Upper lobe of right lung (tissue), 1 donor: ENCODE measurements at regions not wholly inside any gene's neighbourhood (a gene's known extent, or its start where the extent isn't known, plus 50 kb on each side); places are given as distances from the start of the nearest gene placed in this dataset.

Experiments
- ATAC-seq: fragments of 200-7000 bp; cut with Tn5 transposase; one replicate; pipeline ENCODE4 v1.9.1; 2020; ENCODE audit warnings: mild to moderate bottlenecking, moderate library complexity
- DNase-seq: peaks from one replicate; pipeline ENCODE4 v3.0.0-alpha.2; 2020
- H3K27ac ChIP-seq: fragments of 200-600 bp; one replicate; pipeline ENCODE4 v1.8.0; 2022
- H3K27me3 ChIP-seq: fragments of 200-600 bp; one replicate; pipeline ENCODE4 v1.8.0; 2022; ENCODE audit warnings: mild to moderate bottlenecking
- H3K36me3 ChIP-seq: fragments of 200-600 bp; one replicate; pipeline ENCODE4 v1.8.0; 2022
- H3K4me1 ChIP-seq: fragments of 200-600 bp; one replicate; pipeline ENCODE4 v1.8.0; 2022
- H3K4me3 ChIP-seq: fragments of 200-600 bp; one replicate; pipeline ENCODE4 v1.8.0; 2022; ENCODE audit warnings: mild to moderate bottlenecking
- H3K9me3 ChIP-seq: fragments of 200-600 bp; one replicate; pipeline ENCODE4 v1.8.0; 2022
- CTCF ChIP-seq: fragments of 200-600 bp; IDR thresholded peaks from one replicate; pipeline ENCODE4 v1.8.0; 2022; ENCODE audit warnings: antibody characterized with exemption
- intact Hi-C: fragments of 100-400 bp; cut with DNase I; formaldehyde crosslinking; loops from one replicate; pipeline ENCODE4 v1.11.0; 2022
- donor health status: DM: no; HTN: yes; CAD: no; lungs with severe emphysema.

- H3K27ac ChIP-seq, result no peak overlapping the region
- intact Hi-C loops, result no loop called here
- TF ChIP-seq CTCF, result no peak
These were observed 128.6 kb upstream of the HS3ST5 start for GRCh38 chr6:114471450-114471849.

GRCh38 chr6:114467931-114468330 lies 125.1 kb upstream of the HS3ST5 start:
- ATAC-seq, result no peak
- no peaks in the 10 kb centered on the region for H3K27me3 ChIP-seq
- no peaks in the 10 kb centered on the region for H3K9me3 ChIP-seq
- H3K27ac ChIP-seq, result no peak overlapping the region
- no peak for DNase-seq
- no peaks in the 10 kb centered on the region for H3K36me3 ChIP-seq
- intact Hi-C loops, result no loop called here
- no peak overlapping the region for H3K4me3 ChIP-seq
- H3K4me1 ChIP-seq, result no peaks in the 10 kb centered on the region
- TF ChIP-seq CTCF, result no peak

More at GRCh38 chr6:114471450-114471849, 128.6 kb upstream of the HS3ST5 start:
- H3K9me3 ChIP-seq, result no peaks in the 10 kb centered on the region
- H3K4me1 ChIP-seq, result no peaks in the 10 kb centered on the region
- no peak for ATAC-seq
- DNase-seq, result no peak
- H3K36me3 ChIP-seq, result no peaks in the 10 kb centered on the region
- H3K4me3 ChIP-seq, result no peak overlapping the region
- H3K27me3 ChIP-seq, result no peaks in the 10 kb centered on the region

- Histone ChIP-seq H3K9me3 (no peaks in the 10 kb centered on the region), H3K4me1 (no peaks in the 10 kb centered on the region), H3K36me3 (no peaks in the 10 kb centered on the region), H3K27me3 (no peaks in the 10 kb centered on the region), H3K27ac (no peak overlapping the region), H3K4me3 (no peak overlapping the region)
- no peak for DNase-seq
- ATAC-seq, result no peak
- intact Hi-C loops, result no loop called here
- TF ChIP-seq CTCF, result no peak
These were observed 122.7 kb upstream of the HS3ST5 start for GRCh38 chr6:114465511-114465910.

GRCh38 chr6:114453737-114454276 lies 111.0 kb upstream of the HS3ST5 start:
- Histone ChIP-seq H3K27ac (no peak overlapping the region), H3K4me3 (no peak overlapping the region), H3K4me1 (no peaks in the 10 kb centered on the region), H3K27me3 (no peaks in the 10 kb centered on the region), H3K36me3 (no peaks in the 10 kb centered on the region), H3K9me3 (no peaks in the 10 kb centered on the region)
- ATAC-seq (no peak), DNase-seq (no peak)
- no peak for TF ChIP-seq CTCF
- intact Hi-C loops, result no loop called here

GRCh38 chr6:114452785-114453401 lies 110.1 kb upstream of the HS3ST5 start:
- ATAC-seq (no peak), DNase-seq (no peak)
- no peaks in the 10 kb centered on the region for H3K9me3 ChIP-seq
- no peaks in the 10 kb centered on the region for H3K36me3 ChIP-seq
- TF ChIP-seq CTCF, result no peak
- intact Hi-C loops, result no loop called here
- H3K27me3 ChIP-seq, result no peaks in the 10 kb centered on the region
- H3K4me3 ChIP-seq, result no peak overlapping the region
- no peaks in the 10 kb centered on the region for H3K4me1 ChIP-seq
- no peak overlapping the region for H3K27ac ChIP-seq

GRCh38 chr6:114450631-114451030 lies 107.8 kb upstream of the HS3ST5 start:
- intact Hi-C loops, result no loop called here
- TF ChIP-seq CTCF, result no peak

More at GRCh38 chr6:114450631-114451030, 107.8 kb upstream of the HS3ST5 start:
- Histone ChIP-seq H3K27me3 (no peaks in the 10 kb centered on the region), H3K36me3 (no peaks in the 10 kb centered on the region), H3K4me3 (no peak overlapping the region), H3K4me1 (no peaks in the 10 kb centered on the region), H3K27ac (no peak overlapping the region), H3K9me3 (no peaks in the 10 kb centered on the region)
- ATAC-seq (no peak), DNase-seq (no peak)
